Endothelial cell of umbilical vein (primary cell): ENCODE measurements at regions not wholly inside any gene's neighbourhood (a gene's known extent, or its start where the extent isn't known, plus 50 kb on each side); places are given as distances from the start of the nearest gene placed in this dataset.

ENCODE experiments used
- BruUV-seq: library from RNA; stranded (reverse); fragments of 400-500 nt; replicated peaks from 2 replicates; lab custom pipeline; 2021; lab: Mats Ljungman, UMichigan
- CTCF ChIA-PET: fragments of 300-600, 350-600 bp; sonication (Branson Sonifier 250); formaldehyde crosslinking; loops from one replicate; lab custom pipeline; 2021; ENCODE audit warnings: antibody characterized with exemption, inconsistent platforms; lab: Charles Lee
- POLR2A ChIA-PET: fragments of 300-600, 350-600 bp; sonication (Branson Sonifier 250); formaldehyde crosslinking; loops from one replicate; lab custom pipeline; 2021; ENCODE audit warnings: antibody characterized with exemption, inconsistent platforms; lab: Charles Lee
- DNase-seq: peaks from one replicate; pipeline ENCODE4 v3.0.0-alpha.2; 2011; ENCODE audit warnings: low read depth, low spot score
- FAIRE-seq: peaks from 2 replicates; lab custom pipeline; 2011; peaks lifted over from hg19 to GRCh38; lab: Jason Lieb, UNC
- H2AFZ ChIP-seq: 2 replicates; pipeline ENCODE4 v1.6.0; 2012; ENCODE audit warnings: low read depth, low read length, control low read depth, inconsistent platforms
- H3K27ac ChIP-seq: 2 replicates; pipeline ENCODE4 v1.5.1; 2011; ENCODE audit warnings: low read depth, mild to moderate bottlenecking, control low read depth, low read length, moderate library complexity; ENCODE audit not compliant: insufficient read depth
- H3K27me3 ChIP-seq, 2 experiments: 2 replicates each; pipeline versions ENCODE4 v1.6.0 to v1.6.1; 2011; ENCODE audit warnings: low read length in 2 of 2, mixed read lengths in 1 of 2; ENCODE audit not compliant: control insufficient read depth in 2 of 2, insufficient read depth in 2 of 2
- H3K36me3 ChIP-seq, 2 experiments: 2 replicates in 1 of 2; 3 replicates in 1 of 2; pipeline ENCODE4 v1.5.1; 2011; ENCODE audit warnings: low read length in 2 of 2, mild to moderate bottlenecking in 1 of 2, moderate library complexity in 1 of 2; ENCODE audit not compliant: control insufficient read depth in 2 of 2, insufficient read depth in 2 of 2; ENCODE audit errors: extremely low read depth in 1 of 2
- H3K4me1 ChIP-seq: 3 replicates; pipeline ENCODE4 v1.5.1; 2011; ENCODE audit warnings: mild to moderate bottlenecking, low read length; ENCODE audit not compliant: control insufficient read depth, insufficient read depth; ENCODE audit errors: extremely low read depth
- H3K4me2 ChIP-seq: 2 replicates; pipeline ENCODE4 v1.6.1; 2011; ENCODE audit warnings: low read length, control low read depth, mixed read lengths; ENCODE audit not compliant: insufficient read depth
- H3K4me3 ChIP-seq, 3 experiments: fragments of 200-600 bp in 1 of 3; sonication (generic), shearing (Covaris generic) in 1 of 3; replicated peaks in 1 of 3; 2 replicates each; pipeline ENCODE4 v1.5.1; 2011 to 2016; ENCODE audit warnings: control low read depth in 3 of 3, low read length in 3 of 3, mild to moderate bottlenecking in 2 of 3, inconsistent platforms in 1 of 3, low read depth in 1 of 3, moderate library complexity in 1 of 3; ENCODE audit not compliant: insufficient read depth in 1 of 3
- H3K79me2 ChIP-seq: 2 replicates; pipeline ENCODE4 v1.6.0; 2012; ENCODE audit warnings: low read length, inconsistent platforms; ENCODE audit not compliant: control insufficient read depth, insufficient read depth
- H3K9ac ChIP-seq: replicated peaks from 2 replicates; pipeline ENCODE3; 2011; ENCODE audit warnings: low read length, control low read depth; ENCODE audit not compliant: insufficient read depth; ENCODE audit errors: extremely low read depth
- H3K9me1 ChIP-seq: replicated peaks from 3 replicates; pipeline ENCODE4 v1.6.0; 2011; ENCODE audit warnings: mild to moderate bottlenecking, low read length; ENCODE audit not compliant: control insufficient read depth, insufficient read depth; ENCODE audit errors: extremely low read depth
- H3K9me3 ChIP-seq: replicated peaks from 2 replicates; pipeline ENCODE4 v1.5.1; 2012; ENCODE audit warnings: low read length, inconsistent platforms; ENCODE audit not compliant: control insufficient read depth, insufficient read depth
- H4K20me1 ChIP-seq: replicated peaks from 2 replicates; pipeline ENCODE3; 2011; ENCODE audit warnings: mild to moderate bottlenecking, low read length; ENCODE audit not compliant: control insufficient read depth, insufficient read depth; ENCODE audit errors: extremely low read depth
- EZH2 ChIP-seq: IDR thresholded peaks from 2 replicates; pipeline ENCODE4 v1.6.1; 2012; ENCODE audit warnings: borderline replicate concordance, low read depth, mild to moderate bottlenecking, moderate library complexity, low read length, inconsistent platforms; ENCODE audit not compliant: severe bottlenecking
- FOS ChIP-seq: IDR thresholded peaks from 2 replicates; pipeline ENCODE4 v1.6.1; 2011; ENCODE audit warnings: mild to moderate bottlenecking, low read length, moderate library complexity, borderline replicate concordance; ENCODE audit not compliant: insufficient read depth
- GATA2 ChIP-seq: IDR thresholded peaks from 2 replicates; pipeline ENCODE4 v1.7.0; 2011; ENCODE audit warnings: low read depth, mild to moderate bottlenecking, moderate library complexity, mixed read lengths, low read length; ENCODE audit not compliant: insufficient read length, insufficient read depth
- MYC ChIP-seq: IDR thresholded peaks from one replicate; pipeline ENCODE4 v1.6.1; 2011; ENCODE audit warnings: mild to moderate bottlenecking, low read depth, low read length
- POLR2A ChIP-seq: IDR thresholded peaks from 2 replicates; pipeline ENCODE4 v1.6.1; 2012; ENCODE audit warnings: low read depth, mild to moderate bottlenecking, control low read depth, low read length
- POLR2AphosphoS5 ChIP-seq: IDR thresholded peaks from 2 replicates; pipeline ENCODE4 v1.6.1; 2012; ENCODE audit warnings: low read depth, mild to moderate bottlenecking, control low read depth, low read length, moderate library complexity; ENCODE audit not compliant: insufficient read depth
- dilution Hi-C: fragments of 300-500 bp; cut with MboI; formaldehyde crosslinking; loops from one replicate; pipeline ENCODE4 v1.15.0; 2019; ENCODE audit warnings: low sequenced_read_pairs; ENCODE audit not compliant: extremely low pct_ligation_motif_present
- intact Hi-C: fragments of 100-400 bp; cut with micrococcal nuclease; formaldehyde crosslinking; loops from one replicate; pipeline ENCODE4 v1.10.0; 2022
- TF ChIP-seq, protein P1 (sequence below): IDR thresholded peaks from 2 replicates; pipeline ENCODE4 v1.6.1; 2011; ENCODE audit not compliant: insufficient read depth, insufficient read length

DNA sequence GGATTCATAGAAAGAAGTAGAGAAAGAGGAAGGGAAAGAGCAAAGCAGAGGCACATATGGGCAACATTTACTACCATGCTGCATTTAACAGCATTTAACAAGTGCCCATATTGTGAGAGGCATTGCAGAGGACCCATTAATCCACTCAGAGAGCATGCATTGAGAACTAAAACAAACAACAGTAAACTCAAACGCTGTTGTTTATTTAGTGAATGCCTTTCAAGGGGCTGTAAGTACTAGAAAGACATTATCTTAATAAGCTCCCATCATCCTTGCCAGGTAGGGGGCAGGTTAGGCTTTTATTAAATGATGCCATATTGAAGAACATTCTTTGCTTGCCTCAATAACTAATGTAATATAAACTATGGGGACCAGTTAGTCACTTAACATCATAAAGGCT is 254.3 kb upstream of the DAB1 start:
- Histone ChIP-seq H3K4me1 (no peaks in the 10 kb centered on the region), H3K4me3 (no peak overlapping the region), H2AFZ (no peak overlapping the region), H3K9me1 (no peaks in the 10 kb centered on the region), H3K9ac (no peak overlapping the region), H3K4me2 (no peak overlapping the region), H3K36me3 (no peaks in the 10 kb centered on the region), H3K9me3 (peaks cover 3% of the 10 kb centered on the region), H3K27ac (no peak overlapping the region), H3K79me2 (no peaks in the 10 kb centered on the region), H4K20me1 (no peaks in the 10 kb centered on the region), H3K27me3 (no peaks in the 10 kb centered on the region)
- intact Hi-C loops = no loop called here
- FAIRE-seq (no peak), DNase-seq (no peak)
- dilution Hi-C loops = no loop called here
- CTCF ChIA-PET = no interaction called here
- POLR2A ChIA-PET = no interaction called here
- no TSS peak for BruUV-seq
- TF ChIP-seq MYC (no peak), GATA2 (no peak)
- TF ChIP-seq, protein P1, sequence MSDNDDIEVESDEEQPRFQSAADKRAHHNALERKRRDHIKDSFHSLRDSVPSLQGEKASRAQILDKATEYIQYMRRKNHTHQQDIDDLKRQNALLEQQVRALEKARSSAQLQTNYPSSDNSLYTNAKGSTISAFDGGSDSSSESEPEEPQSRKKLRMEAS = no peak

DNA sequence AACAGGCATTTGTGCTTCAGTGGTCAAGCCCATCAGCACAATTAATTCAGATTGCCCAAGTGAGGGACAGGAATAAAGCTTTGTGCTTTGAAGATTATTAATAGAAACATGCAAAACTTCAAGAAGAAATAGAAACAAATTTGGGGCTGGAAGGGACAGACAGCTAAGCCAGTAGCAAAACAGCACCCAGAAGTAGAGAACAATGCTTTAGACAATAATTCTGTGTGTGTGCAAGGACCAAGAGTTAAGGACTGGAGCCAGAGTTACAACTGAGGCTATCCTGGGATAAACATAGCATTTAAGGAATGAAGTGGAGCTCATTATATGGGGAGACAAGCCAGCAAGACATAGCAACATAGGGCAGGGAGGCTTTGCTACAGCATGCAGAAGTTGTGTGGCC is 251.9 kb upstream of the DAB1 start:
- Histone ChIP-seq H3K4me1 (no peaks in the 10 kb centered on the region), H3K27me3 (no peaks in the 10 kb centered on the region), H3K4me3 (no peak overlapping the region), H3K9me1 (no peaks in the 10 kb centered on the region), H3K9me3 (peaks cover 3% of the 10 kb centered on the region), H2AFZ (no peak overlapping the region), H3K27ac (no peak overlapping the region), H4K20me1 (no peaks in the 10 kb centered on the region), H3K4me2 (no peak overlapping the region), H3K79me2 (no peaks in the 10 kb centered on the region), H3K36me3 (no peaks in the 10 kb centered on the region), H3K9ac (no peak overlapping the region)
- no peak for DNase-seq
- ChIA-PET POLR2A (no interaction called here), CTCF (no interaction called here)
- no TSS peak for BruUV-seq
- intact Hi-C loops = no loop called here
- TF ChIP-seq GATA2 = no peak
- TF ChIP-seq MYC = no peak
- TF ChIP-seq POLR2A = no peak
- TF ChIP-seq EZH2 = no peak
- no peak for TF ChIP-seq POLR2AphosphoS5
- TF ChIP-seq, protein P1 = no peak
- TF ChIP-seq FOS = no peak
- dilution Hi-C loops = no loop called here
- no peak for FAIRE-seq
